Ecto neural progenitor cell (in vitro differentiated cells): ENCODE measurements at regions not wholly inside any gene's neighbourhood (a gene's known extent, or its start where the extent isn't known, plus 50 kb on each side); places are given as distances from the start of the nearest gene placed in this dataset.

Experiments used
- DNase-seq: peaks from one replicate; pipeline ENCODE4 v3.0.0-alpha.2; 2018; ENCODE audit warnings: low spot score

GRCh38 chr2:14348247-14348646 is 284.3 kb upstream of the LRATD1 start:
- no peak for DNase-seq

GRCh38 chr2:14350856-14351255 is 281.7 kb upstream of the LRATD1 start:
- DNase-seq, result no peak

GRCh38 chr2:14352067-14352466 is 280.4 kb upstream of the LRATD1 start:
- no peak for DNase-seq

- DNase-seq, result no peak
These were observed 278.3 kb upstream of the LRATD1 start for GRCh38 chr2:14354231-14354630.

- DNase-seq, result no peak
These were observed 277.4 kb upstream of the LRATD1 start for GRCh38 chr2:14355102-14355501.

GRCh38 chr2:14358339-14358738 is 274.2 kb upstream of the LRATD1 start:
- no peak for DNase-seq

- no peak for DNase-seq
These were observed 273.7 kb upstream of the LRATD1 start for GRCh38 chr2:14358774-14359173.

GRCh38 chr2:14363137-14363536 is 269.4 kb upstream of the LRATD1 start:
- DNase-seq, result no peak

GRCh38 chr2:14363976-14364375 is 268.5 kb upstream of the LRATD1 start:
- no peak for DNase-seq

GRCh38 chr2:14364471-14364870 is 268.0 kb upstream of the LRATD1 start:
- no peak for DNase-seq

- DNase-seq, result no peak
These were observed 247.5 kb upstream of the LRATD1 start for GRCh38 chr2:14385043-14385442.

- no peak for DNase-seq
These were observed 245.2 kb upstream of the LRATD1 start for GRCh38 chr2:14387332-14387731.

- no peak for DNase-seq
These were observed 243.8 kb upstream of the LRATD1 start for GRCh38 chr2:14388724-14389123.

- no peak for DNase-seq
These were observed 235.9 kb upstream of the LRATD1 start for GRCh38 chr2:14396533-14397083.

GRCh38 chr2:14398641-14399040 is 233.9 kb upstream of the LRATD1 start:
- DNase-seq, result no peak

GRCh38 chr2:14401873-14402272 is 230.6 kb upstream of the LRATD1 start:
- no peak for DNase-seq

- DNase-seq, result no peak
These were observed 223.8 kb upstream of the LRATD1 start for GRCh38 chr2:14408695-14409094.

- no peak for DNase-seq
These were observed 215.0 kb upstream of the LRATD1 start for GRCh38 chr2:14417551-14417950.

- DNase-seq, result no peak
These were observed 214.4 kb upstream of the LRATD1 start for GRCh38 chr2:14418115-14418514.

GRCh38 chr2:14420851-14421250 is 211.7 kb upstream of the LRATD1 start:
- DNase-seq, result no peak

GRCh38 chr2:14422426-14422825 is 210.1 kb upstream of the LRATD1 start:
- no peak for DNase-seq

GRCh38 chr2:14423145-14423906 is 209.2 kb upstream of the LRATD1 start:
- DNase-seq, result no peak

GRCh38 chr2:14424478-14425390 is 207.8 kb upstream of the LRATD1 start:
- DNase-seq, result no peak
